ENCODE measurements at regions not wholly inside any gene's neighbourhood (a gene's known extent, or its start where the extent isn't known, plus 50 kb on each side); places are given as distances from the start of the nearest gene placed in this dataset.
"Not testable (repeated sequence)": the region's sequence is repeated elsewhere in the genome, so short reads cannot be mapped to it uniquely, and the experiment has no call there.

- H3K4me3 ChIP-seq (ENCODE audit: control insufficient read depth in 1 of 2, extremely low read depth in 1 of 2, low read length in 1 of 2): no peak overlapping the region
- no peaks in the 10 kb centered on the region for H3K27me3 ChIP-seq (replicated peaks in 1 of 2; ENCODE audit: control insufficient read depth in 2 of 2, extremely low read depth in 1 of 2, insufficient read depth in 2 of 2, low read length in 1 of 2)
- H3K9me3 ChIP-seq: no peaks in the 10 kb centered on the region
- no peaks in the 10 kb centered on the region for H3K4me1 Mint-ChIP-seq
- no CpG with 5 or more reads among the region's 2 CpGs for WGBS (ENCODE audit: insufficient coverage)
- no peaks in the 10 kb centered on the region for H3K4me1 ChIP-seq (ENCODE audit: control insufficient read depth in 1 of 2, extremely low read depth in 1 of 2, insufficient read depth in 2 of 2, low read length in 2 of 2)
- no peak overlapping the region for H3K4me3 Mint-ChIP-seq
- ChIA-PET CTCF (no interaction called here), POLR2A (no interaction called here)
- no peak overlapping the region for H3K27ac Mint-ChIP-seq
- no peak for ATAC-seq (replicated peaks in 1 of 4)
- H3K27ac ChIP-seq (ENCODE audit: low read length): no peak overlapping the region
- H3K36me3 ChIP-seq (ENCODE audit: control insufficient read depth in 2 of 2, extremely low read depth in 1 of 2, insufficient read depth in 1 of 2, low read length in 1 of 2): no peaks in the 10 kb centered on the region
- DNase-seq: no peak
- peaks cover 20 to 44% (median 25%) of the 10 kb centered on the region in 3 donors for H3K9me3 Mint-ChIP-seq
- H3K36me3 Mint-ChIP-seq: no peaks in the 10 kb centered on the region
- no peaks in the 10 kb centered on the region for H3K27me3 Mint-ChIP-seq
Observed at GRCh38 chr10:9848981-9849380, 1168.7 kb upstream of the CELF2 start.

GRCh38 chr10:9850415-9850814 lies 1167.3 kb upstream of the CELF2 start:
- no peaks in the 10 kb centered on the region for H3K9me3 ChIP-seq
- ChIA-PET POLR2A (no interaction called here), CTCF (no interaction called here)
- DNase-seq (no peak), ATAC-seq (replicated peaks in 1 of 4) (no peak)
- Mint-ChIP-seq H3K4me1 (no peaks in the 10 kb centered on the region), H3K27ac (no peak overlapping the region), H3K9me3 (peaks cover 7 to 30% (median 12%) of the 10 kb centered on the region in 3 donors), H3K27me3 (no peaks in the 10 kb centered on the region), H3K36me3 (no peaks in the 10 kb centered on the region), H3K4me3 (no peak overlapping the region)
- H3K4me1 ChIP-seq (ENCODE audit: control insufficient read depth in 1 of 2, extremely low read depth in 1 of 2, insufficient read depth in 2 of 2, low read length in 2 of 2): no peaks in the 10 kb centered on the region
- no peaks in the 10 kb centered on the region for H3K27me3 ChIP-seq (replicated peaks in 1 of 2; ENCODE audit: control insufficient read depth in 2 of 2, extremely low read depth in 1 of 2, insufficient read depth in 2 of 2, low read length in 1 of 2)
- H3K4me3 ChIP-seq (ENCODE audit: control insufficient read depth in 1 of 2, extremely low read depth in 1 of 2, low read length in 1 of 2): no peak overlapping the region
- H3K36me3 ChIP-seq (ENCODE audit: control insufficient read depth in 2 of 2, extremely low read depth in 1 of 2, insufficient read depth in 1 of 2, low read length in 1 of 2): no peaks in the 10 kb centered on the region
- 73% methylated on average over 1 of the region's 3 CpGs for WGBS (ENCODE audit: insufficient coverage)
- no peak overlapping the region for H3K27ac ChIP-seq (ENCODE audit: low read length)

- Histone ChIP-seq H3K9me3 (no peaks in the 10 kb centered on the region), H3K27ac (ENCODE audit: low read length) (no peak overlapping the region), H3K4me1 (ENCODE audit: control insufficient read depth in 1 of 2, extremely low read depth in 1 of 2, insufficient read depth in 2 of 2, low read length in 2 of 2) (no peaks in the 10 kb centered on the region), H3K4me3 (ENCODE audit: control insufficient read depth in 1 of 2, extremely low read depth in 1 of 2, low read length in 1 of 2) (no peak overlapping the region), H3K27me3 (replicated peaks in 1 of 2; ENCODE audit: control insufficient read depth in 2 of 2, extremely low read depth in 1 of 2, insufficient read depth in 2 of 2, low read length in 1 of 2) (no peaks in the 10 kb centered on the region), H3K36me3 (ENCODE audit: control insufficient read depth in 2 of 2, extremely low read depth in 1 of 2, insufficient read depth in 1 of 2, low read length in 1 of 2) (no peaks in the 10 kb centered on the region)
- no peak for DNase-seq
- Mint-ChIP-seq H3K9me3 (peaks cover 0 to 33% (median 15%) of the 10 kb centered on the region in 3 donors), H3K4me3 (no peak overlapping the region), H3K36me3 (no peaks in the 10 kb centered on the region), H3K27me3 (no peaks in the 10 kb centered on the region), H3K27ac (no peak overlapping the region), H3K4me1 (no peaks in the 10 kb centered on the region)
- ChIA-PET POLR2A (no interaction called here), CTCF (no interaction called here)
- ATAC-seq (replicated peaks in 1 of 4): no peak
Observed at GRCh38 chr10:9851808-9852207, 1165.9 kb upstream of the CELF2 start.

- ATAC-seq (replicated peaks in 1 of 4) (no peak), DNase-seq (no peak)
- no peaks in the 10 kb centered on the region for H3K36me3 ChIP-seq (ENCODE audit: control insufficient read depth in 2 of 2, extremely low read depth in 1 of 2, insufficient read depth in 1 of 2, low read length in 1 of 2)
- CTCF ChIA-PET: no interaction called here
- H3K27ac ChIP-seq (ENCODE audit: low read length): no peak overlapping the region
- H3K9me3 ChIP-seq: no peaks in the 10 kb centered on the region
- no peaks in the 10 kb centered on the region for H3K27me3 ChIP-seq (replicated peaks in 1 of 2; ENCODE audit: control insufficient read depth in 2 of 2, extremely low read depth in 1 of 2, insufficient read depth in 2 of 2, low read length in 1 of 2)
- Mint-ChIP-seq H3K4me1 (no peaks in the 10 kb centered on the region), H3K4me3 (no peak overlapping the region), H3K36me3 (no peaks in the 10 kb centered on the region), H3K27me3 (no peaks in the 10 kb centered on the region), H3K9me3 (peaks cover 0 to 34% (median 15%) of the 10 kb centered on the region in 3 donors), H3K27ac (no peak overlapping the region)
- POLR2A ChIA-PET: no interaction called here
- WGBS (ENCODE audit: insufficient coverage): 75% methylated on average over 1 of the region's 4 CpGs
- H3K4me3 ChIP-seq (ENCODE audit: control insufficient read depth in 1 of 2, extremely low read depth in 1 of 2, low read length in 1 of 2): no peak overlapping the region
- H3K4me1 ChIP-seq (ENCODE audit: control insufficient read depth in 1 of 2, extremely low read depth in 1 of 2, insufficient read depth in 2 of 2, low read length in 2 of 2): no peaks in the 10 kb centered on the region
Observed at GRCh38 chr10:9853405-9854355, 1164.0 kb upstream of the CELF2 start.

GRCh38 chr10:9855451-9855850 lies 1162.2 kb upstream of the CELF2 start:
- peaks cover under 1 to 32% (median 15%) of the 10 kb centered on the region in 3 donors for H3K9me3 Mint-ChIP-seq
- H3K4me1 Mint-ChIP-seq; CTCF ChIA-PET; ATAC-seq (replicated peaks in 1 of 4); H3K36me3 Mint-ChIP-seq; H3K36me3 ChIP-seq (ENCODE audit: control insufficient read depth in 2 of 2, extremely low read depth in 1 of 2, insufficient read depth in 1 of 2, low read length in 1 of 2); POLR2A ChIA-PET; H3K27ac ChIP-seq (ENCODE audit: low read length); DNase-seq; H3K27me3 Mint-ChIP-seq; H3K27ac Mint-ChIP-seq; H3K27me3 ChIP-seq (replicated peaks in 1 of 2; ENCODE audit: control insufficient read depth in 2 of 2, extremely low read depth in 1 of 2, insufficient read depth in 2 of 2, low read length in 1 of 2); H3K9me3 ChIP-seq; H3K4me1 ChIP-seq (ENCODE audit: control insufficient read depth in 1 of 2, extremely low read depth in 1 of 2, insufficient read depth in 2 of 2, low read length in 2 of 2); H3K4me3 ChIP-seq (ENCODE audit: control insufficient read depth in 1 of 2, extremely low read depth in 1 of 2, low read length in 1 of 2); H3K4me3 Mint-ChIP-seq: not testable (repeated sequence)
- 87% methylated on average over 3 of the region's 22 CpGs for WGBS (ENCODE audit: insufficient coverage)

GRCh38 chr10:9858816-9859215 lies 1158.9 kb upstream of the CELF2 start:
- H3K36me3 ChIP-seq (ENCODE audit: control insufficient read depth in 2 of 2, extremely low read depth in 1 of 2, insufficient read depth in 1 of 2, low read length in 1 of 2): no peaks in the 10 kb centered on the region
- no peaks in the 10 kb centered on the region for H3K9me3 ChIP-seq
- ATAC-seq (replicated peaks in 1 of 4) (no peak), DNase-seq (no peak)
- peaks cover 0 to 2% of the 10 kb centered on the region in 2 experiments for H3K27me3 ChIP-seq (replicated peaks in 1 of 2; ENCODE audit: control insufficient read depth in 2 of 2, extremely low read depth in 1 of 2, insufficient read depth in 2 of 2, low read length in 1 of 2)
- Mint-ChIP-seq H3K4me1 (no peaks in the 10 kb centered on the region), H3K27me3 (no peaks in the 10 kb centered on the region), H3K27ac (no peak overlapping the region), H3K36me3 (no peaks in the 10 kb centered on the region), H3K9me3 (peaks cover 4 to 10% (median 5%) of the 10 kb centered on the region in 3 donors), H3K4me3 (no peak overlapping the region)
- no peak overlapping the region for H3K27ac ChIP-seq (ENCODE audit: low read length)
- CTCF ChIA-PET: no interaction called here
- H3K4me3 ChIP-seq (ENCODE audit: control insufficient read depth in 1 of 2, extremely low read depth in 1 of 2, low read length in 1 of 2): no peak overlapping the region
- POLR2A ChIA-PET: no interaction called here
- H3K4me1 ChIP-seq (ENCODE audit: control insufficient read depth in 1 of 2, extremely low read depth in 1 of 2, insufficient read depth in 2 of 2, low read length in 2 of 2): no peaks in the 10 kb centered on the region

- CTCF ChIA-PET: no interaction called here
- no peak overlapping the region for H3K4me3 Mint-ChIP-seq
- POLR2A ChIA-PET: no interaction called here
Observed at GRCh38 chr10:9860045-9860444, 1157.6 kb upstream of the CELF2 start.

More at GRCh38 chr10:9860045-9860444, 1157.6 kb upstream of the CELF2 start:
- ATAC-seq (replicated peaks in 1 of 4) (no peak), DNase-seq (no peak)
- Histone ChIP-seq H3K4me1 (ENCODE audit: control insufficient read depth in 1 of 2, extremely low read depth in 1 of 2, insufficient read depth in 2 of 2, low read length in 2 of 2) (no peaks in the 10 kb centered on the region), H3K4me3 (ENCODE audit: control insufficient read depth in 1 of 2, extremely low read depth in 1 of 2, low read length in 1 of 2) (no peak overlapping the region), H3K27ac (ENCODE audit: low read length) (no peak overlapping the region), H3K36me3 (ENCODE audit: control insufficient read depth in 2 of 2, extremely low read depth in 1 of 2, insufficient read depth in 1 of 2, low read length in 1 of 2) (no peaks in the 10 kb centered on the region), H3K27me3 (replicated peaks in 1 of 2; ENCODE audit: control insufficient read depth in 2 of 2, extremely low read depth in 1 of 2, insufficient read depth in 2 of 2, low read length in 1 of 2) (peaks cover 0 to 2% of the 10 kb centered on the region in 2 experiments), H3K9me3 (no peaks in the 10 kb centered on the region)
- Mint-ChIP-seq H3K9me3 (peaks cover 3 to 8% (median 4%) of the 10 kb centered on the region in 3 donors), H3K27ac (no peak overlapping the region), H3K27me3 (no peaks in the 10 kb centered on the region), H3K4me1 (no peaks in the 10 kb centered on the region), H3K36me3 (no peaks in the 10 kb centered on the region)
